WTC11 (cell line): ENCODE measurements at regions not wholly inside any gene's neighbourhood (a gene's known extent, or its start where the extent isn't known, plus 50 kb on each side); places are given as distances from the start of the nearest gene placed in this dataset.

Experiments
- CREB1 ChIP-seq: sonication (generic); formaldehyde crosslinking; IDR thresholded peaks from 2 replicates; pipeline ENCODE4 v1.8.0; 2023; ENCODE audit warnings: mild to moderate bottlenecking, missing genetic modification reagents
- FOXK1 ChIP-seq: sonication (generic); formaldehyde crosslinking; IDR thresholded peaks from 2 replicates; pipeline ENCODE4 v1.8.0; 2022; ENCODE audit warnings: mild to moderate bottlenecking, moderate library complexity, missing genetic modification reagents
- NFE2L1 ChIP-seq: sonication (generic); formaldehyde crosslinking; IDR thresholded peaks from 2 replicates; pipeline ENCODE4 v1.8.1; 2023; ENCODE audit warnings: missing genetic modification reagents
- NFYB ChIP-seq: sonication (generic); formaldehyde crosslinking; conservative IDR thresholded peaks from 2 replicates; pipeline ENCODE4 v1.8.0; 2022; ENCODE audit warnings: low read depth, missing genetic modification reagents
- TEAD1 ChIP-seq: sonication (generic); formaldehyde crosslinking; IDR thresholded peaks from 2 replicates; pipeline ENCODE4 v1.8.0; 2022; ENCODE audit warnings: mild to moderate bottlenecking, missing genetic modification reagents
- ZNF138 ChIP-seq: sonication (generic); formaldehyde crosslinking; conservative IDR thresholded peaks from 2 replicates; pipeline ENCODE4 v1.8.1; 2022; ENCODE audit warnings: mild to moderate bottlenecking, moderate library complexity, missing genetic modification reagents
- TF ChIP-seq, protein P1 (sequence below): fragments of 200-600 bp; IDR thresholded peaks from 2 replicates; pipeline ENCODE4 v1.8.0; 2022; ENCODE audit warnings: antibody characterized with exemption
- TF ChIP-seq, protein P2 (sequence below): sonication (generic); formaldehyde crosslinking; IDR thresholded peaks from 2 replicates; pipeline ENCODE4 v1.8.0; 2023; ENCODE audit warnings: missing genetic modification reagents

DNA sequence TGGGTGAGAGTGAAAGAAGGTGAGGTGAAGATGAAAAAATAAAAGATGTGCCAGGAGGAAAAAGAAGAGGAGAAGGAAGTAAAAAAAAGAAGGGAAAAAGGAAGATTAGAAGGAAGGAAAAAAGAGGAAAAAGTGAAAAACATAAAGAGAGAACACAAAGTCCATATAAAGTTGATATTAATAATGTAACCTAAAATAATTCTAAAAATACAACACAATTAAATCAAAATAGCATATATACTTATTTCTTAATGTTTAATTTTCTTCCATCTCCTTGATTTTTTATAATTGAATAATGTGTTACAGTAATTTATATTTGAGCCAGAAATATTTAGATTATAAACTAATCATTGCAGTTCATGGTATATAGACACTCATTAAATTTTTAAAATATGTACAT lies 124.4 kb upstream of the NOVA1 start:
- TF ChIP-seq, protein P1, sequence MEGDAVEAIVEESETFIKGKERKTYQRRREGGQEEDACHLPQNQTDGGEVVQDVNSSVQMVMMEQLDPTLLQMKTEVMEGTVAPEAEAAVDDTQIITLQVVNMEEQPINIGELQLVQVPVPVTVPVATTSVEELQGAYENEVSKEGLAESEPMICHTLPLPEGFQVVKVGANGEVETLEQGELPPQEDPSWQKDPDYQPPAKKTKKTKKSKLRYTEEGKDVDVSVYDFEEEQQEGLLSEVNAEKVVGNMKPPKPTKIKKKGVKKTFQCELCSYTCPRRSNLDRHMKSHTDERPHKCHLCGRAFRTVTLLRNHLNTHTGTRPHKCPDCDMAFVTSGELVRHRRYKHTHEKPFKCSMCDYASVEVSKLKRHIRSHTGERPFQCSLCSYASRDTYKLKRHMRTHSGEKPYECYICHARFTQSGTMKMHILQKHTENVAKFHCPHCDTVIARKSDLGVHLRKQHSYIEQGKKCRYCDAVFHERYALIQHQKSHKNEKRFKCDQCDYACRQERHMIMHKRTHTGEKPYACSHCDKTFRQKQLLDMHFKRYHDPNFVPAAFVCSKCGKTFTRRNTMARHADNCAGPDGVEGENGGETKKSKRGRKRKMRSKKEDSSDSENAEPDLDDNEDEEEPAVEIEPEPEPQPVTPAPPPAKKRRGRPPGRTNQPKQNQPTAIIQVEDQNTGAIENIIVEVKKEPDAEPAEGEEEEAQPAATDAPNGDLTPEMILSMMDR, result no peak
- TF ChIP-seq ZNF138 (CRISPR knock-in tag) (no peak), FOXK1 (CRISPR knock-in tag) (no peak), NFE2L1 (CRISPR knock-in tag) (no peak), CREB1 (CRISPR knock-in tag) (no peak), TEAD1 (CRISPR knock-in tag) (no peak), NFYB (CRISPR knock-in tag) (no peak)
- TF ChIP-seq, protein P2, sequence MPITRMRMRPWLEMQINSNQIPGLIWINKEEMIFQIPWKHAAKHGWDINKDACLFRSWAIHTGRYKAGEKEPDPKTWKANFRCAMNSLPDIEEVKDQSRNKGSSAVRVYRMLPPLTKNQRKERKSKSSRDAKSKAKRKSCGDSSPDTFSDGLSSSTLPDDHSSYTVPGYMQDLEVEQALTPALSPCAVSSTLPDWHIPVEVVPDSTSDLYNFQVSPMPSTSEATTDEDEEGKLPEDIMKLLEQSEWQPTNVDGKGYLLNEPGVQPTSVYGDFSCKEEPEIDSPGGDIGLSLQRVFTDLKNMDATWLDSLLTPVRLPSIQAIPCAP (CRISPR knock-in tag), result no peak
